ENCODE measurements at regions not wholly inside any gene's neighbourhood (a gene's known extent, or its start where the extent isn't known, plus 50 kb on each side); places are given as distances from the start of the nearest gene placed in this dataset.
"Not testable (repeated sequence)": the region's sequence is repeated elsewhere in the genome, so short reads cannot be mapped to it uniquely, and the experiment has no call there.

DNA sequence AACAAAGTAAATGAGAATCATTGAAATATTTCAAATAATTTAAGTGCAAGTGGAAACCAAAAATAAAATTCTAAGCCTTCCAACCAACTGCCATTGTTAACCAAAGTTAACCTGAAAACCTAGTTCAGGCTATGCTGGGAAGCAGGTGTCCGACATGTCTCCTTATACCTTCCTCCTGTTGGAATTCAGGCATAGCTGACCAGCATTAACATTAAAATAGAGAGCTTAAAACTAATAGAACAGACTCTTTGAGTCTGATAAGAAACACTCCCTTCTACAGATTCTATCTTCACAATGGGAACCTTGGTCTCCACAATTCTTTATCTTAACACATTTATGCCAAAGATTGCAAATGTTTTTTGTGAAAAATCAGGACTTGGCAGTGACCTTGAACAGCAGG, 1004.9 kb upstream of the NRXN1 start:
- no peak for DNase-seq (ENCODE audit: low spot score)

DNA sequence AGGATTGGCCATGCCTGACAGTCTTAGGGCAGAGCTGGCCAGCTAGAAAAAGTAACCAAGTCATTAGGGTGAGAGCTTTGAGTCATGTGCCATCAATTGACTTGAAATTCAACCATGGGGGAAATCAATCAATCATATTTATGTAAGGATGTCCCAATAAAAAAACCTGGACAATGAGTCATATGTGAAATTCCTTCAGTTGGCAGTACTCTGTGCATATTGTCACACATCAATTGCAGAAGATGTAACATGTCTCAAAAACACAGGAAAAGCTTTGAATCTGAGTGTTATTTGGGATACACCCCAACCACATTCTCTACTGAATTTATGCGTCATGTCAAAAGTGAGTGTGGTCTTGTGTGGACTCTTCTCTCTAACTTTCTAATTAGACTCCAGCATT, 1004.1 kb upstream of the NRXN1 start:
- no peak for DNase-seq (ENCODE audit: low spot score)

DNA sequence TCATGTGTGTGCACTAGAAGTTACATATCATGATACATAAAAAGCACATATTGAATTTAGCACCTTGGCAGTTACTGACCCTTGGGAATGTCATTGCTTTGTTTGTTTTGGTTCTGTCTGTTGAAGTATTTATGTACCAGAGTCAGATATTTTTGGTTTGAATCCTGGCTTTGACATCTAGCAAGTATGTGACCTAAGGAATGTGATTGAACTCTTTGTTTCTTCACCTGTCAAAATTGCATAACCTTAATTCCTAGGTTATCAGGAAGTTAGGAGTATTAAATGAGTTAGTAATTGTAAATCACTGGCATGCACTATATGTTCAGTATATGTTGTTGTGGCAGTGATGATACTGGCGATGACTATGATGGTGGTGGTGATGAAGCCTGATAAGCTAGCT, 1003.5 kb upstream of the NRXN1 start:
- DNase-seq (ENCODE audit: low spot score) = no peak

DNA sequence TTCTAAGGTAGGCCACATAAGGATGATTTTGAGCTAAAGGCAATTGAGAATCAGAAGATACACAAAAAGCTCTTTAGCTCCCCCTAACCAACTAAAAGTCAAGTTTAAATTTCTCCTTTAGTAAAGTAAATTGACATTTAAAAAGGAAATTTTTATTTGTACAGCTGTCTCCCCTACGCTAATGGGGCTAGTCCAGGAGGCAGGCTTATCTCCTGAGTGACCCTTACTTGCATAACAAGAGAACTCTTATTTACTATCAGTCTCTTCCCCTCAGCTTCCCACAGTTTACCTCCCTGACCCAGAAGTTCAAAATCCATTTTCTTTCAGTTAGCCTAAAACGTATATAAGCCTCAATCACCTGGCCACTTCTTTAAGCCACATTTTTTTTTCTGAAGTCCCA, 1002.8 kb upstream of the NRXN1 start:
- no peak for DNase-seq (ENCODE audit: low spot score)

DNA sequence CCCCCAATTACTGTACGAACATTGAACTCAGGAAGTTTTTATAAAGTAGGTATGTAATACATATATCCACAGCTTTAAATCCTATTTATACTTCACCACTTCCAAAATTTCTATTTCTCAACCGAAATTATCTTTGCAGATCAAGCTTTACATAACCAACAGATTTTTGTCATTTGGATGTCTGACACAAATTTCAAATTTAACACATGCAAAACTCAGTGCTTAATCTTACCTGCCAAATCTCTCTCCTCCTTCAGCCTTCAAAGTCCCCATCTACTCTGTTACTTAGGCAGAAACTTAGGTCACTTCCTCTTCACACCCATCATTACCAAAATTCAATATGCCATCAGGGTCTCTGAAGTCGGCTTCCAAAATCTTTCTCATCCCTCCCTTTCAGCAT, 990.1 kb upstream of the NRXN1 start:
- DNase-seq (ENCODE audit: low spot score) = no peak

DNA sequence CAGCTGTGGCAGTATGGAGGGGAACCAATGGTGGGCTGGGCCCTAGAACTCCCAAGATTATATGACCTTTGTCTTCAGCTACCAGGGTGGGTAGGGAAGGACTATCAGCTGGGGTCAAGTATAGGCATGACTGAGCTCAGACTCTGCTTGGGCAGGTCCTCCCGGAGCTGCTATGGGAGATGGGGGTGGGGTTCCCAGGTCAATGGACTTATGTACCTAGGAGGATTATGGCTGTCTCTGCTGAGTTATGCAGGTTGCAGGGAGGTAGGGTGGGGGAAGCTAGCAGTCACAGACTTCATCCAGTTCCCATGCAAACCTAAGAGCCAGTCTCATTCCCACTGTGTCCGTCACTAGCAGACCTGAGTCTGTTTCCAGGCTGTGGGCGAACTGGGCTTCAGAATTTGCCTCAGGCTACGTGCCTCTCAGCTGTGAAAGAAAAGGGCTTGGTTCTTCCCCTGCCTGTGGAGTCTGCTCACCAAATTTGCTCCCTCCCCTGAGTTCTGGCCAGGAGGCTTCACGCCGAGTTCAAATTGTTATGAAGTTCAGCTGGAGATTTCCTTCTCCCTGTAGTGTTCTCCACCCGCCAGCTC, 985.8 kb upstream of the NRXN1 start:
- no peak for DNase-seq (ENCODE audit: low spot score)

DNA sequence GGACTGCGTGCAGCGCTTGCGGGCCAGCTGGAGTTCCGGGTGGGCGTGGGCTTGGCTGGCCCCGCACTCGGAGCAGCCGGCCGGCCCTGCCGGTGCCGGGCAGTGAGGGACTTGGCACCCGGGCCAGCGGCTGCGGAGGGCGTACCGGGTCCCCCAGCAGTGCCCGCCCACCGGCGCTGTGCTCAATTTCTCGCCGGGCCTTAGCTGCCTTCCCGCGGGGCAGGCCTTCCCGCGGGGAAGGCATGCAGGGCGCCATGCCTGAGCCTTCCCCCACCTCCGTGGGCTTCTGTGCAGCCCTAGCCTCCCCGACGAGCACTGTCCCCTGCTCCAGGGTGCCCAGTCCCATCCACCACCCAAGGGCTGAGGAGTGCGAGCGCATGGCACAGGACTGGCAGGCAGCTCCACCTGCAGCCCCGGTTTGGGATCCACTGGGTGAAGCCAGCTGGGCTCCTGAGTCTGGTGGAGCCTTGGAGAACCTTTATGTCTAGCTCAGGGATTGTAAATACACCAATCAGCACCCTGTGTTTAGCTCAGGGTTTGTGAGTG, 975.0 kb upstream of the NRXN1 start:
- DNase-seq (ENCODE audit: low spot score) = not testable (repeated sequence)

- DNase-seq (ENCODE audit: low spot score) = no peak
These were observed 968.4 kb upstream of the NRXN1 start for GRCh38 chr2:52000151-52000855.

DNA sequence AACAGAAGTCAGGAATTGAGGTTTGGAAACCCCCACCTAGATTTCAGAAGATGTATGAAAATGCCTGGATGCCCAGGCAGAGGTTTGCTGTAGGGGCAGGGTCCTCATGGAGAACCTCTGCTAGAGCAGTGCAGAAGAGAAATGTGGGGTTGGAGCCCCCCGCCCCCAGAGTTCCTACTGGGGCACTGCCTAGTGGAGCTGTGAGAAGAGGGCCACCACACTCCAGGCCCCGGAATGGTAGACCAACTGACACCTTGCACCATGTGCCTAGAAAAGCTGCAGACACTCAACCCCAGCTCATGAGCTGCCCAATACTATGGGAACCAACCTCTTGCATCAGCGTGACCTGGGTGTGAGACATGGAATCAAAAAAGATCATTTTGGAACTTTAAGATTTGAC, 967.0 kb upstream of the NRXN1 start:
- DNase-seq (ENCODE audit: low spot score) = no peak

- DNase-seq (ENCODE audit: low spot score) = no peak
These were observed 965.6 kb upstream of the NRXN1 start for GRCh38 chr2:51997571-51997970.

DNA sequence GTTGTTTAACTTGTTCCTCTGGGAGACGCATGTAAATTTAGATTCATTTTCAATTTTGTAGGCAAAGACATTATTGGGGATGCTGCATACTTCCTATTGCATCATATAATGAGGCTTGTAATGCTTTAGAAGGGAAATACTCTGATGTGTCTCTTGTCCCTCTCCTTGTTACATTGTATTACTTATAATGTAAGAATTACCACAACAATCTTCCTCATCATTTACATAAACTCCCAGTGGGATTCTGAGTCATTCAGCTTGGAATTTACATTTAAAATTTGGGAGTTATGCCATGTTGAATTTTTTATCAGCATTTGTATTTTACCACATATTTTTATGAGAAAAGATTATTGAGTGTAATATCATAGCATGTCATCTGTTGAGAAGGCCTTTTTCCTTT, 963.4 kb upstream of the NRXN1 start:
- DNase-seq (ENCODE audit: low spot score) = no peak

DNA sequence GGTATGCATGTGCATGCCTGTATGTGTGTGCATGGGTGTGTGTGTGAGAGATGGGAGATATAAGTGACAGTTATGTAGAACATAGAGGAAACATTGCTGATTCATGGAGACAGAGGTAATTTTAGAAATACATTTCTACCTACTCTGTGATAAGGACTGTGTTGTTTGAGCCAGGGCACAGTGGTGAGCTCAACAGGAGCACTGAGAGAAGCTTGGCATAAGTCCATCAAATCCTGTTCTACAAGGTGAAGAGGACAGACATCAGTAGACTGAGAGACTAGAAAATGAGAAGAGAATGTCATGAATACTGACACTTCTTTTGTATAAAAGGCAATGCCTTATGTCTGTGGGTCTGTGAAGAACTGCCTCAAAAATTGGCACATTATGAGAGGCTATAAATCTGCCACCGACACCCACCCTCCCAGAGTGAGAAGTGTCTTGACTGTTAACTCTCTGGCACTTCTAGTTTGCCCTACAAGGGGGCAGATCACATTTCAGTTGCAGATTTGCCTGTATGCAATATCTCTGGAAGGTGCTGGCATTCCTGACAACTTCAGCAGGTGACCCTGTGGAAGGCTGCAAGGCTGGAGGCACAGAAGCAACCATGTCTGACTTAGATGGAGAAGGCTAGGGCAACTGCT, 962.3 kb upstream of the NRXN1 start:
- DNase-seq (ENCODE audit: low spot score) = no peak

- no peak for DNase-seq (ENCODE audit: low spot score)
These were observed 958.8 kb upstream of the NRXN1 start for GRCh38 chr2:51990684-51991083.

DNA sequence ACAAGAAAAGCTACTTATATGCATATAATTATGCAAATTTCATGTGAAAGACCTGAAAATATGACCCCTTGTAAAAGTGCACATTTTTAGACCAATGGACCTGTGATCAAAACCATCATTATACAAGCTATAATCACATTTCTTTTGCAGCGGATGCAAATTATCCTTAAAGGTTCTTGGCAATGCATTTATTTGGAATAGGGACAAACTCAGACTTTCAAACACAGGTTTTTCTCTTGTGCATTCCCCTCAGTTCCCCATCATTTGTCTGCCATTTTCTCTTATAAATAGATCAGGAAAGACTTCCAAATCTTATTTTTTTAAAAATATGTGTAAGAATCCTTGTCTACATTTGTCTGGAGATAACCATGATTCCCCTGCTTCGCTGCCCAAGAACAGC, 954.2 kb upstream of the NRXN1 start:
- no peak for DNase-seq (ENCODE audit: low spot score)

- peak; percentile 6 for DNase-seq (ENCODE audit: low spot score)
These were observed 949.9 kb upstream of the NRXN1 start for GRCh38 chr2:51981783-51982182.

DNA sequence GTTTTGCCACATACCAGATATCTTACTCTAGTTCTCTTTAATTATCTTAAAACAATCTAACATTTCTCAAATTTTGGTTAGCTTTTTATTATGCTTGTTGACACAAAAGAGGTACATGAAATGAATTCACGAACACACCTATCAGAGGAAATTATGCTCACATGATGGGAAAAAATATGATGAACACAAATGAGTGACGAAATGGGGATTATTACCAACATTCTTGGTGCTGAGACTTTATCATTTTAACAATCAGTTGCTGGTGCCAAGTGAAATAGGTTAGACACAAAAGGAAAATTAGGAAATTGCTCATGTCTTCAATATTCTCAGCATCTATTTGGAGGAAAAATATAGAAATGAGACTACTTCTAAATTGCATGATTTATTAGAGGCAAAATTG, 944.7 kb upstream of the NRXN1 start:
- no peak for DNase-seq (ENCODE audit: low spot score)

GRCh38 chr2:51971136-51971535, 939.2 kb upstream of the NRXN1 start:
- no peak for DNase-seq (ENCODE audit: low spot score)

- DNase-seq (ENCODE audit: low spot score) = no peak
These were observed 937.4 kb upstream of the NRXN1 start for GRCh38 chr2:51969347-51969746.

GRCh38 chr2:51960841-51961335, 929.0 kb upstream of the NRXN1 start:
- no peak for DNase-seq (ENCODE audit: low spot score)

GRCh38 chr2:51960281-51960680, 928.3 kb upstream of the NRXN1 start:
- DNase-seq (ENCODE audit: low spot score) = no peak

GRCh38 chr2:51959696-51960095, 927.8 kb upstream of the NRXN1 start:
- no peak for DNase-seq (ENCODE audit: low spot score)

DNA sequence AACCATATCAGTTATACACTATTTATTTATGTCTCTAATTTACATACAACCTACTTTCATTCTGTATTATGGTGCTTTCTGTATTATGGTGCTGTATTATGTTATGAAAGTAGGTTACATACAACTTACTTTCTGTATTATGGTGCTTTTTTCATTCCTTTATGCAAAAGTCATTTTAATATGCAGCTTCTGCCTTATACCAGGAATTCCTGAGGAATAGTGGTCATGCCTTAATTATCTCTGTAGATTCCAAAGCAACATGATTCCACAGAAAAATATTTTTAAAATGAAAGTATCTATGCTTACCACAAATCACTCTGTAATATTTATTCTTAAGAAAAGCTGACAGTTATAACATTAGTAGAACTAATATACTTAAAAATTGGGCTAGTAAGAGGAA, 922.0 kb upstream of the NRXN1 start:
- DNase-seq (ENCODE audit: low spot score) = peak; percentile 24

DNA sequence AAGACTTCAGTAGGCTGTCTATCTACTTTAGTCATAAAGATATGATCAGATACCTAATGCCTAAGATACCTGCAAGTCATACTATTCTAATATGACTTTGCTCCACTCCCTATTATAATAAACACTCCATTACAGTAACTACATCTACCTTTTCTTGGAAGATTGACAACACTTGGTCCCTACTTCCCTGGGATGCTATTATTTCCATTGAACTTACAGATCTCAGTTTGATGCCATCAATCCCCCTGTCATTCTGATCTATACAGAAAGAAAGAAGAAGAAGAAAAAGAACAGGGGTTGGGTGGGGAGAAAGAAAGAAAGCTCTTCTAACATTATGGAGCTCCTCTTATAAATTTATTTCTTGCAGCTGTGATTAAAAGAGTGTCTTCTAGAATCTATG, 889.1 kb upstream of the NRXN1 start:
- no peak for DNase-seq (ENCODE audit: low spot score)

Data from umbilical cord (tissue), 1 donor.